ENCODE measurements at regions not wholly inside any gene's neighbourhood (a gene's known extent, or its start where the extent isn't known, plus 50 kb on each side); places are given as distances from the start of the nearest gene placed in this dataset.

DNA sequence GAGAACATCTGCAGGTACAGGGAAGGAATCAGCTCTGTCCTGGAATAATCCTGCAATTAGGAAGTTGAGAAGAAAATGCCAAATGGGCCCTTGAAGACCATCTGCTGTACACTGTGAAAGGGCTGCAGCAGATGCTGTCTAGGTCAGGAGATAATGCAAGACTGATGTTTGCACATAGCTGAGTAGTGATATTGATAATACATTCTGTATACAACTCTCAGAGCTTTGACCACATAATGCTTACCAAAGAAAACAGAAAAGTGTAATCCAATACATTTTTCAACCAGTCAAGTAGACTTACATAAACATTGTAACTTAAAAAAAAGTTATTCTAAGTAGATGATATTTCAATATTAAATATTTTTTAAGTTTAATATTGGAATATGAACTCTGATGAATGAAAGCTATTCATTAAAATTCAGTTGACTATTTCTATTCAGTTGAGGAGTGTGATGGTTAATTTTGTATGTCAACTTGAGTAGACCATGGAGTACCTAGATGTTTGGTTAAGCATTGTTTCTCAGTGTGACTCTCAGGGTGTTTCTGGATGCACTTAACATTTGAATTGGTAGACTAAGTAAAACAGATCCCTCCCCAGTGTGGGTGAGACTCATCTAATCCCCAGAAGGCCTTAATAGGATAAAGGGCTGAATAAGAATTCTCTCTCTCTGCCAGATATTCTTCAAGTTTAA is 380.1 kb upstream of the PRR16 start:
- Histone ChIP-seq H2AFZ (ENCODE audit: low read length, unreplicated experiment) (peak overlapping the region; percentile 20), H3K27me3 (ENCODE audit: insufficient read depth, low read length) (no peaks in the 10 kb centered on the region), H3K4me3 (ENCODE audit: low read depth, low read length) (no peak overlapping the region), H3K36me3 (ENCODE audit: insufficient read depth, low read length) (no peaks in the 10 kb centered on the region), H3K79me2 (ENCODE audit: control insufficient read depth, insufficient read depth, low read length, unreplicated experiment) (no peaks in the 10 kb centered on the region), H3K4me1 (ENCODE audit: control insufficient read depth, insufficient read depth, low read length, unreplicated experiment) (no peaks in the 10 kb centered on the region), H3K27ac (ENCODE audit: low read depth, low read length) (no peak overlapping the region)

DNA sequence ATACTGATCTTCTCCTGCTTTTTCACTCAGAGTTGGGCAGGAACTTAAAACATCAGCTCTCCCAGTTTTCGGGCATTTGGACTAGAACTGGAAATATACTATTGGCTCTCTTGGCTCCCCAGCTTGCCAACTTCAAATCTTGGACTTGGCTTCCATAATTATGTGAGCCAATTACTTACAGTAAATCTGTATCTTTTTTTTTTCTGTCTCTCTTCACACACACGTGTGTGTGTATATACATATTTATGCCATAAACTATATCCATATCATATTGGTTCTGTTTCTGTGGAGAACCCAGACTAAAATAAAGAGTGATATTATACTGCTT is 379.6 kb upstream of the PRR16 start:
- no peaks in the 10 kb centered on the region for H3K79me2 ChIP-seq (ENCODE audit: control insufficient read depth, insufficient read depth, low read length, unreplicated experiment)
- H2AFZ ChIP-seq (ENCODE audit: low read length, unreplicated experiment), result peak overlapping the region; percentile 20
- H3K4me1 ChIP-seq (ENCODE audit: control insufficient read depth, insufficient read depth, low read length, unreplicated experiment), result no peaks in the 10 kb centered on the region
- H3K27ac ChIP-seq (ENCODE audit: low read depth, low read length), result no peak overlapping the region
- no peaks in the 10 kb centered on the region for H3K36me3 ChIP-seq (ENCODE audit: insufficient read depth, low read length)
- peak overlapping the region; percentile 34; the same call in 1 of the 2 replicates for H3K4me3 ChIP-seq (ENCODE audit: low read depth, low read length)
- H3K27me3 ChIP-seq (ENCODE audit: insufficient read depth, low read length), result no peaks in the 10 kb centered on the region

DNA sequence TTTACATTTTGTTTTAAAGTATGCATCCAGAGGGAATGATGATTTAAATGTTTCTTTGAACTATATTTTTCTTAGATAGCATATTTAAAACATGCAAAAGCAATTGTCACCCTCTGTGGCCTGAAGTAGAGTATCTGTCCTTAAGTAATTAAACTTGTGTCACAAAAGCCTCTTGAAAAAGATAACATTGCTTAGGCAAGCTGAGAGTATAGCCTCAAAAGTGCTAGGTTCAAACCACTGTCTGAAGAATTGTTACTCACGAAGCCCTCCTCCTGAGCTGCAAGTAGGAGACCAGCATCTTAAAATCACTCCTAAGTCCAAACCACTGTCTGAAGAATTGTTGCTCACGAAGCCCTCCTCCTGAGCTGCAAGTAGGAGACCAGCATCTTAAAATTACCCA is 378.0 kb upstream of the PRR16 start:
- Histone ChIP-seq H3K4me1 (ENCODE audit: control insufficient read depth, insufficient read depth, low read length, unreplicated experiment) (no peaks in the 10 kb centered on the region), H3K4me3 (ENCODE audit: low read depth, low read length) (no peak overlapping the region), H3K36me3 (ENCODE audit: insufficient read depth, low read length) (no peaks in the 10 kb centered on the region), H3K27me3 (ENCODE audit: insufficient read depth, low read length) (no peaks in the 10 kb centered on the region), H3K27ac (ENCODE audit: low read depth, low read length) (no peak overlapping the region), H2AFZ (ENCODE audit: low read length, unreplicated experiment) (no peak overlapping the region), H3K79me2 (ENCODE audit: control insufficient read depth, insufficient read depth, low read length, unreplicated experiment) (no peaks in the 10 kb centered on the region)

DNA sequence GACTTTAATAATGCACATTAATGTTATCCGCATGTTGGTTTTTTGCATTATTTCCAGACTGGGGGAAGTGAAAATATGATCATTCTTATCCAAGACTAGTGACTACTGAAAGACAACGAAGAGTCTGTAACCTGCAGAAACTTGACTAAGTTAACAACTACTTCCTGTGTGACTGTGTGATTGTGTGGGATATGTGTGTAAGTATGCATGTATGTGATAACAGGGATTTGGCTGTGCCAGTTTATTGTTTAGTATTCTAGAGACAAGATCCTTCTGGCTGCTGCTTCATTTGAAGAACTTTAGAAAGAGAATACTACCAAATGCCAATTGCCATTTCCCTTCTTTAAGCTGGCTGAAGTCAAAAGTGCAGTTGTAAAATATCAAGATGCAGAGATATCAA is 375.7 kb upstream of the PRR16 start:
- Histone ChIP-seq H3K79me2 (ENCODE audit: control insufficient read depth, insufficient read depth, low read length, unreplicated experiment) (no peaks in the 10 kb centered on the region), H3K36me3 (ENCODE audit: insufficient read depth, low read length) (no peaks in the 10 kb centered on the region), H3K4me3 (ENCODE audit: low read depth, low read length) (no peak overlapping the region), H3K27me3 (ENCODE audit: insufficient read depth, low read length) (no peaks in the 10 kb centered on the region), H3K4me1 (ENCODE audit: control insufficient read depth, insufficient read depth, low read length, unreplicated experiment) (no peaks in the 10 kb centered on the region), H3K27ac (ENCODE audit: low read depth, low read length) (no peak overlapping the region), H2AFZ (ENCODE audit: low read length, unreplicated experiment) (no peak overlapping the region)

DNA sequence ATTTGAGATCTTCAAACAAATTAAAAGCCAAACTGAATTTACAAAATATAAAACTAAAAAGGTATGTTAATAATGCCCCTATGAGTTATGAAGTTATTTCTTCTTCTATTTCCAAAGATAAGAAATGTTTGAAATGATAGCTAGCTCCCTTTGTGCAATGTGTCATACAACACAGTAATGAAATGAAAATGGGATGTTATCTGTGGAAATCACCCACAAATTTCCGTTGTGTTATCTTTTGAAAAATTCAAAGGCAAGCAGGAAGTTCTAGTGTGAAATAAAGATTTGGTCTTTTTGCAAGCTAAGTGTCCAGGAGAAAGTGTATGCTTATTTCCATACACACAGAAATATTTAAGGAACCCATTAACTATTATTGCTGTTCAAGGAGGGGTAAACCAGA is 375.3 kb upstream of the PRR16 start:
- Histone ChIP-seq H3K27me3 (ENCODE audit: insufficient read depth, low read length) (no peaks in the 10 kb centered on the region), H3K4me1 (ENCODE audit: control insufficient read depth, insufficient read depth, low read length, unreplicated experiment) (no peaks in the 10 kb centered on the region), H3K4me3 (ENCODE audit: low read depth, low read length) (no peak overlapping the region), H3K79me2 (ENCODE audit: control insufficient read depth, insufficient read depth, low read length, unreplicated experiment) (no peaks in the 10 kb centered on the region), H2AFZ (ENCODE audit: low read length, unreplicated experiment) (no peak overlapping the region), H3K27ac (ENCODE audit: low read depth, low read length) (no peak overlapping the region), H3K36me3 (ENCODE audit: insufficient read depth, low read length) (no peaks in the 10 kb centered on the region)

DNA sequence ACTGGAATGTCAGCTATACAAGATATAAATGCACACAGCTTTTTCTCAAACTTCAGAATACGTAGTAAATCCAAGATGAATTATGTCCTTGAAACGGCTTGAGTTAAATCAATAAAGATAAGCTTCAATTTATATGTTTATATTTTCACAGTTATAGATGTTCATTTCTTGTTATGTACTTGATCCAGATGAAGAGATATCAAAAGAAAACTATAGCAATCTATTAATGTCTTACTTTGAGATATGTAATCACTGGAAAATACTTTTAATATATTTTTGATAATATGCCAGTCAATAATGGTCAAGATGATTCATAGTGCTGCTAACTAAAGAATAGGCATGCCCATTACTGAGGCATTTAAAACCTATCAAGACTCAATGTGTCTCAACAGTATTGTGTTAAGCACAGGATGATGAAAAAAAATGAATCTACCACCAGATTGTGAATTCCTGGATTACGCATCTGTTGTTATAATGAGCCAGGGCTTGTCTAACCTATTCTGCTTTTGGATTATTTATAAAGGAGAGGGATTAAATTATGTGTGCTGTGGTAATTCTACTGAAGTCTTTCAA is 372.6 kb upstream of the PRR16 start:
- Histone ChIP-seq H3K79me2 (ENCODE audit: control insufficient read depth, insufficient read depth, low read length, unreplicated experiment) (no peaks in the 10 kb centered on the region), H3K27ac (ENCODE audit: low read depth, low read length) (no peak overlapping the region), H2AFZ (ENCODE audit: low read length, unreplicated experiment) (no peak overlapping the region), H3K4me1 (ENCODE audit: control insufficient read depth, insufficient read depth, low read length, unreplicated experiment) (peaks cover 7% of the 10 kb centered on the region), H3K4me3 (ENCODE audit: low read depth, low read length) (no peak overlapping the region), H3K27me3 (ENCODE audit: insufficient read depth, low read length) (no peaks in the 10 kb centered on the region), H3K36me3 (ENCODE audit: insufficient read depth, low read length) (no peaks in the 10 kb centered on the region)

DNA sequence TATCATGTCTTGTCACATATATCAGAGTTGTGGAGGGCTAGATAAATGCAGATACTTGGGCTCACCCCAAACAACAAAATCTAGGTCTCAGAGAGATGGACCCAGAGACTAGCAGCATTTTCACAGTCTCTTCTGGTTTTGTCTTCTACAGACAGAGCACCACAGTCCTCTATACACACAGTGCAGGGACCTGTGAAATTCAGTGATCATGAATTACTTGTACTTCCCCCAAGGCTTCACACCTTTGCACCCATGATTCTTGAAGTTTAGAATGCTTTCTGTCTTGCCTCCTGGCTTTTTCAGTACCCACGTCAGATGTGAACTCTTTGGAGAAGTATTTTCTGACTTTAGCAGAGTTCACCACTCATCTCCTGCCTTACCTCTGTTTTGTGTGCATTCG is 371.5 kb upstream of the PRR16 start:
- H3K36me3 ChIP-seq (ENCODE audit: insufficient read depth, low read length), result no peaks in the 10 kb centered on the region
- no peak overlapping the region for H2AFZ ChIP-seq (ENCODE audit: low read length, unreplicated experiment)
- H3K4me1 ChIP-seq (ENCODE audit: control insufficient read depth, insufficient read depth, low read length, unreplicated experiment), result peaks cover 14% of the 10 kb centered on the region
- H3K4me3 ChIP-seq (ENCODE audit: low read depth, low read length), result no peak overlapping the region
- H3K27me3 ChIP-seq (ENCODE audit: insufficient read depth, low read length), result no peaks in the 10 kb centered on the region
- no peak overlapping the region for H3K27ac ChIP-seq (ENCODE audit: low read depth, low read length)
- no peaks in the 10 kb centered on the region for H3K79me2 ChIP-seq (ENCODE audit: control insufficient read depth, insufficient read depth, low read length, unreplicated experiment)

DNA sequence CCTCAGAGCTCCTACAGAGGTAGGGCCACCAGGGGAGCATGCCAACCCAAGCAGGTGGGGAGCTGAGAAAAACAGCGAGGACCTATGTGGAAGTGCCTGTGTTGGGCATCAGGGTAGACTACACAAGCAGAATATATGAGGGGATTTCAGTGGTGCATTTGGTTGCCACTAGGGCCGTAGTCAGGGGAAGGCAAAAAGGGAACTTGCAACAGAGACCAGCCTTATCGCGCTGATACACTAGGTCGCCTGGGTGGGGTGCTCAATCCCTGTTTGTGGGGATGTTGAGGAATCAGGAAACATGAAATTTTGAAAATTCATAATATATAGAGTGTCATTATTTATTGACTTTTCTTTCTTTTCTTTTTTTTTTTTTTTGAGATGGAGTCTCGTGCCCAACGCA is 370.9 kb upstream of the PRR16 start:
- Histone ChIP-seq H3K27me3 (ENCODE audit: insufficient read depth, low read length) (no peaks in the 10 kb centered on the region), H3K4me1 (ENCODE audit: control insufficient read depth, insufficient read depth, low read length, unreplicated experiment) (peaks cover 14% of the 10 kb centered on the region), H3K27ac (ENCODE audit: low read depth, low read length) (no peak overlapping the region), H3K36me3 (ENCODE audit: insufficient read depth, low read length) (no peaks in the 10 kb centered on the region), H3K4me3 (ENCODE audit: low read depth, low read length) (no peak overlapping the region), H2AFZ (ENCODE audit: low read length, unreplicated experiment) (no peak overlapping the region), H3K79me2 (ENCODE audit: control insufficient read depth, insufficient read depth, low read length, unreplicated experiment) (no peaks in the 10 kb centered on the region)

DNA sequence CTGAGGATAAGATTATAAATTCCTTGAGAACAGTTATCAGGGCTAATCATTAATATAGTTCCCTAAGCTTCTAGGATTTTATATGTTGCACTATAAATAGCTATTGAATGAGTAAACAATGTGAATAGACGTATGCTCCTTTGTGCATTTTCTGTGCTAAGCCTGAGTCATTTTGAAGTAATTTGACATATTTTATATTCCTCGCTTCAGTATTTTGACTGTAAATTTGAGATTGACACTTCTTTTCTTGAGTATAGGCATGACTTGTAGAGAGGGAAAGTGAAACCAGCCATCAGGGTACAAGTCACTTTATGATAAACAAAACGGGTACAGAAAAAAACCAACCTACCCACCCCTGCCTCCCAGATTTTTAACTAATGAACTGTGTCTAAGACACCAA is 367.7 kb upstream of the PRR16 start:
- H3K79me2 ChIP-seq (ENCODE audit: control insufficient read depth, insufficient read depth, low read length, unreplicated experiment), result no peaks in the 10 kb centered on the region
- peak overlapping the region; percentile 61 for H2AFZ ChIP-seq (ENCODE audit: low read length, unreplicated experiment)
- H3K27ac ChIP-seq (ENCODE audit: low read depth, low read length), result peak overlapping the region; percentile 40
- peaks cover 14% of the 10 kb centered on the region for H3K4me1 ChIP-seq (ENCODE audit: control insufficient read depth, insufficient read depth, low read length, unreplicated experiment)
- no peaks in the 10 kb centered on the region for H3K36me3 ChIP-seq (ENCODE audit: insufficient read depth, low read length)
- H3K4me3 ChIP-seq (ENCODE audit: low read depth, low read length), result peak overlapping the region; percentile 65
- H3K27me3 ChIP-seq (ENCODE audit: insufficient read depth, low read length), result no peaks in the 10 kb centered on the region

DNA sequence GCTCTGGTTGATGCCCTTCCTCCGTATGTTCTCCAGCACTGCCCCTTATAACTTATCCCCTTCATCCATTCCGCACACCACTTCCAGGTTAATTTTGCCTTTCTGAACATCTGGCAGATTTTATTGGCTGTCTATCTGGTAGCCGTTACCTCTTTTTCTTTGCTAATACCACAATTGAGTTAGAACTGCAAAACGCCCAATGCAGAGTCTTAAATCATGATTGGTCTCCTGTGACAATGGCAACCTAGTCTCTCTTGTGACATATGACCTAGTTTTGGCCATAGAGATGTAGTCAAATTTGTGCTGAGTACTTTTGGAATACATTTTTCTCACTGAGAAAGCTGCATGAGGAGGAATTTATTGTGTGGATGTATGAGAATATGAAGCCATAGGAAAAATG is 365.7 kb upstream of the PRR16 start:
- Histone ChIP-seq H3K36me3 (ENCODE audit: insufficient read depth, low read length) (no peaks in the 10 kb centered on the region), H3K4me1 (ENCODE audit: control insufficient read depth, insufficient read depth, low read length, unreplicated experiment) (peaks cover 14% of the 10 kb centered on the region), H3K79me2 (ENCODE audit: control insufficient read depth, insufficient read depth, low read length, unreplicated experiment) (no peaks in the 10 kb centered on the region), H2AFZ (ENCODE audit: low read length, unreplicated experiment) (peak overlapping the region; percentile 45), H3K27me3 (ENCODE audit: insufficient read depth, low read length) (no peaks in the 10 kb centered on the region), H3K27ac (ENCODE audit: low read depth, low read length) (no peak overlapping the region), H3K4me3 (ENCODE audit: low read depth, low read length) (no peak overlapping the region)

DNA sequence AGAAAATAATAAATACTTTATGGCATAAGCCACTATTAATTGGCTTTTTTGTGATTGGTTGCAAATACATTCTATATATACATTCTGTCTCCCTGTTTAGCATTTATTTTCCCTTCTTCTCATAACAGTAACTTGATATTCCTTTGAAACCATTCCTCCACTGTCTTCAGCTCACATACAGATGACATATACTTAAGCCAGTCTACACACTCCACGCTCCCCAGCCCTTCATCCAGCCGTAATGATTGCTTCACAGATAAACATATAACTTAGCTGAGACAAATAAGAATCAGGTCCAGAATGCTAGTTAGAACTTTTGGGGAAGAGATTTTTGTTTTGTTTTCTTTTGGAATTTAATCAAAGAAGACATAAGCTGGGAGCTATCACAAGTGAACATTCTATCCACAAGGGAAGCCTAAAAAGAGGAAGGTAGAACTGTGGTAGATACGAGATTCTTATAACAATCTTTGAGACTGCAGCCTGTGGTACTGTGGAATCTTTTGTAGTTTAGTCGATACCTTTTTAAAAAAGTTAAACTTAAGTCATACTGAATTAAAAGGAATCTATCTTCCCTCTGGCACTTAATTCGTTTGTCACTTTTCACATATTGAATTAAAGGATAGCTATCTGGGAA is 365.1 kb upstream of the PRR16 start:
- Histone ChIP-seq H3K79me2 (ENCODE audit: control insufficient read depth, insufficient read depth, low read length, unreplicated experiment) (no peaks in the 10 kb centered on the region), H3K27ac (ENCODE audit: low read depth, low read length) (no peak overlapping the region), H3K4me1 (ENCODE audit: control insufficient read depth, insufficient read depth, low read length, unreplicated experiment) (peaks cover 14% of the 10 kb centered on the region), H3K27me3 (ENCODE audit: insufficient read depth, low read length) (no peaks in the 10 kb centered on the region), H3K4me3 (ENCODE audit: low read depth, low read length) (no peak overlapping the region), H2AFZ (ENCODE audit: low read length, unreplicated experiment) (peak overlapping the region; percentile 45), H3K36me3 (ENCODE audit: insufficient read depth, low read length) (no peaks in the 10 kb centered on the region)
